ENCODE measurements at regions not wholly inside any gene's neighbourhood (a gene's known extent, or its start where the extent isn't known, plus 50 kb on each side); places are given as distances from the start of the nearest gene placed in this dataset.

- H3K4me1 ChIP-seq (ENCODE audit: insufficient read depth, poor library complexity, severe bottlenecking) = no peaks in the 10 kb centered on the region
- no peaks in the 10 kb centered on the region for H3K27me3 ChIP-seq (ENCODE audit: insufficient read depth, poor library complexity, severe bottlenecking)
- no peak overlapping the region for H3K27ac ChIP-seq (ENCODE audit: poor library complexity, severe bottlenecking)
- DNase-seq (ENCODE audit: low spot score) (no peak), ATAC-seq (ENCODE audit: low read depth) (no peak)
- TF ChIP-seq CTCF (IDR thresholded peaks at IDR 0.05; ENCODE audit: poor library complexity, severe bottlenecking) = no peak
- H3K4me3 ChIP-seq (ENCODE audit: severe bottlenecking) = no peak overlapping the region
- H3K9me3 ChIP-seq (ENCODE audit: severe bottlenecking) = no peaks in the 10 kb centered on the region
- 0 out of 2 replicates have a peak, but pooled peaks cover 5% of the 10 kb centered on the region for H3K36me3 ChIP-seq (ENCODE audit: low read depth)
Measured at GRCh38 chr14:96956464-96957239, 159.5 kb downstream of the VRK1 start.

GRCh38 chr14:96958057-96958456, 160.9 kb downstream of the VRK1 start:
- ATAC-seq (ENCODE audit: low read depth) = 0 out of 3 replicates have a peak, but pooled peaks have one; percentile 24

GRCh38 chr14:96959992-96960391, 162.8 kb downstream of the VRK1 start:
- DNase-seq (ENCODE audit: low spot score) = no peak
- H3K27me3 ChIP-seq (ENCODE audit: insufficient read depth, poor library complexity, severe bottlenecking) = no peaks in the 10 kb centered on the region
- H3K9me3 ChIP-seq (ENCODE audit: severe bottlenecking) = no peaks in the 10 kb centered on the region
- no peak overlapping the region for H3K27ac ChIP-seq (ENCODE audit: poor library complexity, severe bottlenecking)
- H3K36me3 ChIP-seq (ENCODE audit: low read depth) = no peaks in the 10 kb centered on the region
- no peaks in the 10 kb centered on the region for H3K4me1 ChIP-seq (ENCODE audit: insufficient read depth, poor library complexity, severe bottlenecking)
- no peak for ATAC-seq (ENCODE audit: low read depth)
- TF ChIP-seq CTCF (IDR thresholded peaks at IDR 0.05; ENCODE audit: poor library complexity, severe bottlenecking) = no peak
- H3K4me3 ChIP-seq (ENCODE audit: severe bottlenecking) = no peak overlapping the region

More at GRCh38 chr14:96958057-96958456, 160.9 kb downstream of the VRK1 start:
- no peak for DNase-seq (ENCODE audit: low spot score)
- no peaks in the 10 kb centered on the region for H3K36me3 ChIP-seq (ENCODE audit: low read depth)
- H3K27ac ChIP-seq (ENCODE audit: poor library complexity, severe bottlenecking) = no peak overlapping the region
- H3K4me3 ChIP-seq (ENCODE audit: severe bottlenecking) = no peak overlapping the region
- H3K9me3 ChIP-seq (ENCODE audit: severe bottlenecking) = no peaks in the 10 kb centered on the region
- no peaks in the 10 kb centered on the region for H3K4me1 ChIP-seq (ENCODE audit: insufficient read depth, poor library complexity, severe bottlenecking)
- TF ChIP-seq CTCF (IDR thresholded peaks at IDR 0.05; ENCODE audit: poor library complexity, severe bottlenecking) = no peak
- H3K27me3 ChIP-seq (ENCODE audit: insufficient read depth, poor library complexity, severe bottlenecking) = no peaks in the 10 kb centered on the region

- no peak for DNase-seq (ENCODE audit: low spot score)
Measured at GRCh38 chr14:96960598-96961116, 163.5 kb downstream of the VRK1 start.

More at GRCh38 chr14:96960598-96961116, 163.5 kb downstream of the VRK1 start:
- H3K9me3 ChIP-seq (ENCODE audit: severe bottlenecking) = no peaks in the 10 kb centered on the region
- H3K36me3 ChIP-seq (ENCODE audit: low read depth) = no peaks in the 10 kb centered on the region
- no peak overlapping the region for H3K4me3 ChIP-seq (ENCODE audit: severe bottlenecking)
- no peak for ATAC-seq (ENCODE audit: low read depth)
- no peaks in the 10 kb centered on the region for H3K4me1 ChIP-seq (ENCODE audit: insufficient read depth, poor library complexity, severe bottlenecking)
- no peak for TF ChIP-seq CTCF (IDR thresholded peaks at IDR 0.05; ENCODE audit: poor library complexity, severe bottlenecking)
- no peak overlapping the region for H3K27ac ChIP-seq (ENCODE audit: poor library complexity, severe bottlenecking)
- H3K27me3 ChIP-seq (ENCODE audit: insufficient read depth, poor library complexity, severe bottlenecking) = no peaks in the 10 kb centered on the region

Data from RWPE2 (cell line).